Gastrocnemius medialis (tissue), 4 donors: ENCODE measurements at regions not wholly inside any gene's neighbourhood (a gene's known extent, or its start where the extent isn't known, plus 50 kb on each side); places are given as distances from the start of the nearest gene placed in this dataset.
"Not testable (repeated sequence)": the region's sequence is repeated elsewhere in the genome, so short reads cannot be mapped to it uniquely, and the experiment has no call there.

ENCODE experiments used
- ATAC-seq, 2 donors: fragments of 150-250 bp; one replicate each; pipeline ENCODE4 v1.9.1; 2016
- DNase-seq, 2 donors: peaks; one replicate each; pipeline ENCODE4 v3.0.0-alpha.2; 2019
- H3K27ac ChIP-seq, 4 donors: fragments of 200-600 bp; sonication (generic); 1 replicate in 1 of 4; 2 replicates in 3 of 4; pipeline ENCODE4 v1.5.1; 2016 to 2018; ENCODE audit warnings: mild to moderate bottlenecking in 2 of 4, moderate library complexity in 1 of 4
- H3K27me3 ChIP-seq, 3 donors: fragments of 200-600 bp; sonication (generic) in 2 of 3; 1 replicate in 1 of 3; 2 replicates in 2 of 3; pipeline versions ENCODE4 v1.5.1 to v1.6.0; 2016 to 2019; ENCODE audit warnings: mild to moderate bottlenecking in 1 of 3, moderate library complexity in 1 of 3
- H3K36me3 ChIP-seq, 2 donors: fragments of 200-600 bp; sonication (generic) in 1 of 2; one replicate each; pipeline ENCODE4 v1.5.1; 2017 to 2018
- H3K4me1 ChIP-seq, 2 donors: fragments of 200-600 bp; sonication (generic) in 1 of 2; one replicate each; pipeline ENCODE4 v1.5.1; 2016 to 2017; ENCODE audit warnings: mild to moderate bottlenecking in 2 of 2
- H3K4me3 ChIP-seq, 4 donors: fragments of 200-600 bp; sonication (generic) in 3 of 4; 1 replicate in 1 of 4; 2 replicates in 3 of 4; pipeline ENCODE4 v1.5.1; 2016 to 2019; ENCODE audit warnings: mild to moderate bottlenecking in 2 of 4
- H3K9me3 ChIP-seq, 3 donors: fragments of 200-600 bp; sonication (generic) in 2 of 3; 1 replicate in 1 of 3; 2 replicates in 2 of 3; pipeline ENCODE4 v1.5.1; 2016 to 2019
- CTCF ChIP-seq, 5 experiments: fragments of 450-650 bp in 3 of 5; fragments of 200-600 bp in 2 of 5; sonication (generic) in 2 of 5; IDR thresholded peaks in 4 of 5; conservative IDR thresholded peaks in 1 of 5; 1 replicate in 4 of 5; 2 replicates in 1 of 5; pipeline ENCODE4 v1.5.1; 2016 to 2019; ENCODE audit warnings: antibody characterized with exemption in 5 of 5, mild to moderate bottlenecking in 3 of 5, moderate library complexity in 3 of 5
- POLR2A ChIP-seq, 2 donors: fragments of 450-650 bp; IDR thresholded peaks; one replicate each; pipeline ENCODE4 v1.6.1; 2017; ENCODE audit warnings: antibody characterized with exemption in 2 of 2, mild to moderate bottlenecking in 2 of 2, moderate library complexity in 2 of 2
- in situ Hi-C, 4 donors: fragments of 200-750 bp; cut with MboI; loops; one replicate each; pipeline versions ENCODE4 v1.15.0 to v1.8.0; 2017; ENCODE audit warnings: low sequenced_read_pairs in 4 of 4
- intact Hi-C: fragments of 100-400 bp; cut with DNase I; formaldehyde crosslinking; loops from one replicate; pipeline ENCODE4 v1.15.1; 2023; ENCODE audit warnings: low total_unique reads

- in situ Hi-C loops = no loop called here
- Histone ChIP-seq H3K27me3 (peaks cover 0 to 4% (median 0%) of the 10 kb centered on the region in 3 donors), H3K27ac (no peak overlapping the region), H3K9me3 (no peaks in the 10 kb centered on the region), H3K36me3 (no peaks in the 10 kb centered on the region), H3K4me1 (no peaks in the 10 kb centered on the region), H3K4me3 (no peak overlapping the region)
- DNase-seq (no peak), ATAC-seq (no peak)
- intact Hi-C loops = no loop called here
- TF ChIP-seq CTCF (IDR thresholded peaks at IDR 0.05 in 4 of 5, conservative IDR thresholded peaks at IDR 0.05 in 1 of 5) = no peak
- no peak for TF ChIP-seq POLR2A (IDR thresholded peaks at IDR 0.05)
These were observed 543.6 kb downstream of the TMEM121 start for GRCh38 chr14:106069804-106070625.

DNA sequence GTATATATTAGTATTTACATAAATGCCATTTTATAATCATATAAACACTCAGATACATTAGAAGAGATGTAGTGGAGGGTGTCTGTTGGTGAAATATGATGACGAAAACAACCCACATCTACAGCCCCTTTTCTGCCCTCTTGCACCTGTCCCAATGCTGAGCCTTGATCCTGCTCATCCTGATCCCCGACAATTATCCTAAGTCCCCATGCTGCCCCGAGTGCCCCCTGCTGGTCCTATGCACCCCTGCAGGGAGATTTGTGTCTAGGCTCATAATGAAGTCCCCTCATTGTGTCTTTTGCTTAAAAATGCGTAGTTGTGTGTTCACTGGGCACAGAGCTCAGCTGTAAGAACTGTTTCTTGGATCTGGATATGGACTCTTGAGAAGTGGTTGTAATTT lies 554.5 kb downstream of the TMEM121 start:
- intact Hi-C loops (no loop called here), in situ Hi-C loops (no loop called here)
- Histone ChIP-seq H3K9me3 (no peaks in the 10 kb centered on the region), H3K4me1 (no peaks in the 10 kb centered on the region), H3K36me3 (no peaks in the 10 kb centered on the region), H3K4me3 (no peak overlapping the region), H3K27me3 (no peaks in the 10 kb centered on the region), H3K27ac (no peak overlapping the region)
- DNase-seq (no peak), ATAC-seq (no peak)
- TF ChIP-seq CTCF (IDR thresholded peaks at IDR 0.05 in 4 of 5, conservative IDR thresholded peaks at IDR 0.05 in 1 of 5) = no peak
- no peak for TF ChIP-seq POLR2A (IDR thresholded peaks at IDR 0.05)

DNA sequence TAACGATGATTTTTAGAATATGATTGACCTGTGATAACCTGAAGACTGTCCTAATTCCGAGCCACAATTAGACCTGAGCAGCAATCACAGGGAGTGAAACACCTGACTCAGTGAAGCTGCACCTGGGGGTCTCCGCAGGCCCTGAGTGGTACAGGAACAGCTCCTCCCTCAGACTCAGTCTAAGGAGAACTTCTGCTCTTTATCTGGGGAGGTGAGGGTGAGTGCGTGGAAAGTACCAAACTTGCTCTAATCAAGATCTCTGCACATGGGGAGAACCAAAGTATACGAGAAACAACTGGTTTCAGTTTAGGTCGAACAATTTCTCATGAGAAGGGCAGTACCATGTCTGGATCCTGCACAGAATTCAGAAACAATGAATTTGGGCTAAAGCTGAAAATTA lies 555.3 kb downstream of the TMEM121 start:
- intact Hi-C loops, H3K9me3 ChIP-seq, H3K27me3 ChIP-seq, H3K4me1 ChIP-seq, H3K36me3 ChIP-seq, DNase-seq, H3K27ac ChIP-seq, H3K4me3 ChIP-seq, in situ Hi-C loops, ATAC-seq: not testable (repeated sequence)

DNA sequence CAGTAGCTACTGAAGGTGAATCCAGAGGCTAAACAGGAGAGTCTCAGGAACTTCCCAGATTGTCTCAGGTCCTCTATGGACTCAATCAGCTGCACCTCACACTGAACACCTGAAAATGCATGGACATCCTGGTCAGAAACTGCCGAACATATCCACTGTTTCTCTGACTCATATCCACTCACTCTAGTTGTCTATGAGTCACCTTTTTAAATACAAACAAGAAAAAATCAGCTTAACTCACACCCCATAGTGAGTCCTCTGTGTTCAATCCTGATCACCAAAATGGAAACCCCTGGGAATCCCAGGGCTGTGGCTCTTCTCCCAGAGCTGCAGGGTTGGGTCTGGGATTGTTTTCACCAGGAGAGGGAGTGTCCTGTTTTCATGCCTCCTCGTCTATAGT lies 556.7 kb downstream of the TMEM121 start:
- TF ChIP-seq POLR2A (IDR thresholded peaks at IDR 0.05) = no peak
- no peak for TF ChIP-seq CTCF (IDR thresholded peaks at IDR 0.05 in 4 of 5, conservative IDR thresholded peaks at IDR 0.05 in 1 of 5)
- H3K36me3 ChIP-seq = no peaks in the 10 kb centered on the region
- no peaks in the 10 kb centered on the region for H3K27me3 ChIP-seq
- in situ Hi-C loops = no loop called here
- no peak overlapping the region for H3K27ac ChIP-seq
- intact Hi-C loops = no loop called here
- no peaks in the 10 kb centered on the region for H3K4me1 ChIP-seq
- ATAC-seq (no peak), DNase-seq (no peak)
- no peaks in the 10 kb centered on the region for H3K9me3 ChIP-seq
- no peak overlapping the region for H3K4me3 ChIP-seq

DNA sequence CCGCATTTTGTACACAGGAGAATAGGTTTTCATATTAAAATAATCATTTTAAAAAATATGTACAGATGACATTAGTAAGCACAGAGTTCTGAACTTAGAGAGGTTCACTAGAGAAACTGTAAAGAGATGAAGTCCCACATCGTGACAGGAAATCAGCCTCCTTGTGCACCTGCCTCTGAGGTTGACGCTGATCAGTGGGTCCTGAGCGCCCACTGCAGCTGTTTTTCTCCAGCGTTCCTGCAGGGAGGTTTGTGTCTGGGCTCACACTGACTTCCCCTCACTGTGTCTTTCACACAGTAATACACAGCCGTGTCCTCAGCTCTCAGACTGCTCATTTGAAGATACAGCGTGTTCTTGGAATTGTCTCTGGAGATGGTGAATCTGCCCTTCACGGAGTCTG lies 561.5 kb downstream of the TMEM121 start:
- no peak for ATAC-seq
- Histone ChIP-seq H3K4me3 (no peak overlapping the region), H3K36me3 (no peaks in the 10 kb centered on the region), H3K27ac (no peak overlapping the region), H3K9me3 (no peaks in the 10 kb centered on the region), H3K27me3 (no peaks in the 10 kb centered on the region), H3K4me1 (no peaks in the 10 kb centered on the region)
- in situ Hi-C loops (no loop called here), intact Hi-C loops (no loop called here)
- no peak for TF ChIP-seq CTCF (IDR thresholded peaks at IDR 0.05 in 4 of 5, conservative IDR thresholded peaks at IDR 0.05 in 1 of 5)
- DNase-seq = no peak

DNA sequence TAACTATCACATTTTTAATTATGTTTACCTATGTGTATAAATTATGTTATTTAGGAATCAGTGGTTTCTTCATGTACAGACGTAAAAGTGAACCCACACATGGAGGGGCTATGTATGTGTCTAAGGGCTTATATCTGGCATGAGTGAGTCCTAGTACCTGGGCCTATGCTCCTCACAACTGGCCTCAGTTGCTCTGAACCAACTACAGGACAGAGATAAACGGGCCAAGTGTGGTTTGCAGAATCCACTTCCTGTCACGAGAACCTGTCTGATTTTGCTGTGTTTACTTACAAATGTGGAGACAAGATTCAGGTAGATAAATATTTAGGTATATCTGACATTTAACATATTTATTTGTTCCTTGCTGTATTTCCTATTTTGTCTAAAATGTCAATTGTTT lies 562.5 kb downstream of the TMEM121 start:
- ATAC-seq, H3K4me1 ChIP-seq, in situ Hi-C loops, H3K36me3 ChIP-seq, DNase-seq, H3K4me3 ChIP-seq, intact Hi-C loops, H3K27ac ChIP-seq, H3K27me3 ChIP-seq, H3K9me3 ChIP-seq: not testable (repeated sequence)
